Right atrium auricular region (tissue), 2 donors: ENCODE measurements at regions not wholly inside any gene's neighbourhood (a gene's known extent, or its start where the extent isn't known, plus 50 kb on each side); places are given as distances from the start of the nearest gene placed in this dataset.

ENCODE experiments used
- DNase-seq: peaks from one replicate; pipeline ENCODE4 v3.0.0-alpha.2; 2019; ENCODE audit warnings: low spot score
- H3K27ac ChIP-seq, 2 donors: fragments of 200-600 bp; sonication (generic); 1 replicate in 1 of 2; 2 replicates in 1 of 2; pipeline ENCODE4 v1.5.1; 2016 to 2019
- H3K27me3 ChIP-seq, 2 donors: fragments of 200-600 bp; sonication (generic); one replicate each; pipeline versions ENCODE4 v1.5.1 to v1.6.0; 2017 to 2019
- H3K36me3 ChIP-seq: fragments of 200-600 bp; sonication (generic); one replicate; pipeline ENCODE4 v1.5.1; 2016
- H3K4me1 ChIP-seq, 2 donors: fragments of 200-600 bp; sonication (generic); one replicate each; pipeline versions ENCODE4 v1.5.1 to v1.6.0; 2017 to 2019
- H3K4me3 ChIP-seq, 2 donors: fragments of 200-600 bp; sonication (generic); 1 replicate in 1 of 2; 2 replicates in 1 of 2; pipeline ENCODE4 v1.5.1; 2017 to 2019; ENCODE audit warnings: mild to moderate bottlenecking in 1 of 2, moderate library complexity in 1 of 2
- H3K9me3 ChIP-seq, 2 donors: fragments of 200-600 bp; sonication (generic); one replicate each; pipeline ENCODE4 v1.5.1; 2019
- CTCF ChIP-seq, 2 donors: fragments of 200-600 bp; sonication (generic); IDR thresholded peaks; one replicate each; pipeline ENCODE4 v1.5.1; 2019; ENCODE audit warnings: antibody characterized with exemption in 2 of 2

GRCh38 chr5:88661806-88662207, 221.2 kb downstream of the MEF2C start:
- no peak overlapping the region for H3K4me3 ChIP-seq
- no peak overlapping the region for H3K27ac ChIP-seq
- no peak for DNase-seq
- no peaks in the 10 kb centered on the region for H3K9me3 ChIP-seq
- H3K36me3 ChIP-seq, result no peaks in the 10 kb centered on the region
- peaks cover 44 to 52% of the 10 kb centered on the region in 2 donors for H3K27me3 ChIP-seq
- H3K4me1 ChIP-seq, result peaks cover 0 to 15% of the 10 kb centered on the region in 2 donors
- TF ChIP-seq CTCF (IDR thresholded peaks at IDR 0.05), result no peak

DNA sequence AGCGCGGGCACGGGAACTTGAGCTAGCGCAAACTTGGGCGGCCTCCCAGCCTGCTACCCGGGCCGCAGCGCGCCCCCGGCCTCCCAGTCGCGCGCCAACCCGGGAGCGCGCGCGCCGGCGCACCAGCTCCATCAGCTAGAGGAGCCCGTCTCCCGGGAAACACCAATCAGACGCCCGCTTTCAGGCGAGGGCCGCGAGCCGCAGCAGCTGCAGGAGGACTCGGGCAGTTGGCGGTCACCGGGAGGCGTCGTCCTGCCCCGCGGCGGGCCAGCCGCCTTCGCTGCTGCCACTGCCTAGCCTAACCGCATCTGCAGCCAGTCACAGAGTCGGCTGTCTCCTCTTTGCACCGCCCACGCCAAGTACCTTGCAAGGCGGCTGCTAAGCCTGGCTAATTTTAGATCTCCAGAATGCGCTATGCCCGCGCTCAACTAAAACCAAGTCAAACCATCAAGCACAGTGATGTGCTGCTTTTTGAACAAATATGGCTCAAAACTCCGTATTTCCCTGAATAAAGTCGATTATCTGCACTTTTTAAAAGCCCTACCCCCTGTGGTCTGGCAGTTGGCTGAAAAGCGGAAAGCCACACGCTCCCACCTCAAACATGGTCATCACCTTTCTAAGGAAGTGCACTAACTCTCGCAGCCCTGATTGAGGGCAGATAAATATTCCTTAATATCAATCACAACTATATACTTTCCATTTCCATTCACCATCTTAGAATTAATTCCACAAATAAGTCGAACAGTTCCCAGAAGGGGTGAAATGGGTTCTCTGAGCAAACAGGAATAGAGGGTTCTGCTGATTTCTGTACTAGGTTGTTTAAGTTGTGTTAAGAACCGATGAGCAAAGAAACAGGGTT, 221.8 kb downstream of the MEF2C start:
- no peaks in the 10 kb centered on the region for H3K36me3 ChIP-seq
- DNase-seq, result no peak
- H3K9me3 ChIP-seq, result no peaks in the 10 kb centered on the region
- peaks cover 40 to 55% of the 10 kb centered on the region in 2 donors for H3K27me3 ChIP-seq
- TF ChIP-seq CTCF (IDR thresholded peaks at IDR 0.05), result no peak
- peak overlapping the region; percentile 30 to 45 for H3K4me3 ChIP-seq
- no peak overlapping the region for H3K27ac ChIP-seq
- H3K4me1 ChIP-seq, result peaks cover 0 to 12% of the 10 kb centered on the region in 2 donors

DNA sequence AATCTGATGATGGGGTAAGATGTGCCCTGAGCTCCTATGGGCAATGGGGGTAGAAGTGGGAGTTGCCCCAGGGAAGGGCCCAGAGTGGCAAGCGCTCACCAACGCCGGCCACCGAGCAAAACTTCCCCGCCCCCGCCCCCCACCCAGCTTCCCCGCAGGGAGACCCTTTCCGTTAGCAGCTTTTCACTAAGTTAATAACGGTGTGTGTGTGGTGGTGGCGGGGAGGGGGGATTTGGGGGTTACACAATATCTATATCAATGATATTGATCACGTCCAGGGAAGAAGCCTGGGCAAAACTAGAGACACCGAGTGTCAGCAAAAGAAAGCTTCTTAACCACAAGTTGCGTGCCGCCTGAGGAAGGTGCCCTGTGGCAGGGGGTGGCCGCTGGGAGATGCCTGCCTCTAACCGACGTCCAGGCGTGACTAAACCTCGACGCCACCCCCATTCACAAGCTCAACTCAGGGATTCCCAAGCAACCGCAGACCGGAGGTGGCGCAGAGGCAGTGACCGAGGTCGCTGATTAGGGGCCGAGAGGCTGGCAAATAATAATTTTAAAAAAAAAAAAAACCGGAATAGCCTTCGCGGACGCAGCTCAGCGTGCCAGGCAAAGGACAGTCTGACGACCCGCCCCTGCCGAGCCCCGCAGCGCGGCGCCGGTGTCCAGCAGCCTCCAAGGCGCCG, 222.6 kb downstream of the MEF2C start:
- Histone ChIP-seq H3K27me3 (peaks cover 34 to 47% of the 10 kb centered on the region in 2 donors), H3K27ac (no peak overlapping the region), H3K36me3 (no peaks in the 10 kb centered on the region), H3K4me1 (peaks cover 0 to 12% of the 10 kb centered on the region in 2 donors), H3K9me3 (no peaks in the 10 kb centered on the region), H3K4me3 (peak overlapping the region; percentile 30 to 45)
- no peak for TF ChIP-seq CTCF (IDR thresholded peaks at IDR 0.05)
- no peak for DNase-seq

DNA sequence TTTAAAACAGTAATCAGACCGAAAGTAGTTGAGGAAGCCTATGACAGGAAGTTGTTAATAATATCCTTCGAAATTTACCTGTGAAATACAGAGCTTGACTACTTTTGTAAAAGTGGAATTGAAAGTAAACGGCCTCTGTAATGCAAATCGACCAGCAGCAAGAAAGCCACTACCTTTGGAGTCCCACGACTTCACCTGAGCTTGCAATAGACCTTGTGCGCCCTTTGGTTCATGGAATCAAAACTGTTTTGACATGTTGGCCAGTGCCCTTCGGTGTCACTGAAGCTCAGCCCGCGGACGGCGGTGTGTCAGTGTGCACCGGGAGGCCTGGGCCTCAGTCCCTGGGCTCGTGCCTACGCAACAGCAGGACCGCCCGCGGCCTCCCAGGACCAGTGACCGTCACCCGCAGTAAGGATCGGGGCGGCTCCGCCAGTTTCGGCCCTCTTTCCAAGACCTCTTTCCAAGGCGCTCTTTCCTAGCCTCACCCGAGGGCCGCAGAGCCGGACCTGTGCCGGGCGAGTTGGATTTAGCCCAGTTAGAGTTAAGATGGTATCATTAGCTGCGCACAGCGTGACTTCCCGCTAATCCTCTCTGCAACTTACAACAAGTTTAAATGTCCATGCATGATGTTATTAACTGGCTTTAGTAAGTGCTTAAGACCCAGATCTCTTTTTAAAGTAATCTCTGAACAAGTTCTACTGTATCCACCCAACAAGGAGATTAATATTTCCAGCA, 223.3 kb downstream of the MEF2C start:
- H3K4me1 ChIP-seq, result peaks cover 0 to 12% of the 10 kb centered on the region in 2 donors
- no peaks in the 10 kb centered on the region for H3K9me3 ChIP-seq
- H3K27me3 ChIP-seq, result peaks cover 31 to 42% of the 10 kb centered on the region in 2 donors
- H3K27ac ChIP-seq, result no peak overlapping the region
- no peak for TF ChIP-seq CTCF (IDR thresholded peaks at IDR 0.05)
- H3K4me3 ChIP-seq, result no peak overlapping the region
- no peaks in the 10 kb centered on the region for H3K36me3 ChIP-seq
- no peak for DNase-seq

DNA sequence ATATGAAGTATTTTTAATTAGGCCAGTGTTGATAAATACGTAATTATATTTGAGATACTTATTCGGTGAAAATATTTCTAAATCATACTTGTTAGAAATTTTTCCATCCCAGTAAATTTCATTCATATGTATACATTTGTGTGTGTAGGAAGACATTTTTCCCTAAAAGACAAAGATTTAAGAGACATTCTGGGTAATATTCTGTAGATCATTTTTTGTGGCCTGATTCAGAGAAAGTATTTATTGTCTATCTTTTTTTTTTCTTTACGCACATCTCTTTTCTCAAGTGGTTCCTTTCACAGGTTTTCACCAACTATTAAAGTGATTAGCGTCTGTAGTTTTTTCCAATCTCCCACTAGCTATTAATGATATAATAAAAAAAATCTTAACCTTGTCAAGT, 224.1 kb downstream of the MEF2C start:
- peaks cover 27 to 34% of the 10 kb centered on the region in 2 donors for H3K27me3 ChIP-seq
- TF ChIP-seq CTCF (IDR thresholded peaks at IDR 0.05), result no peak

More for the DNA sequence above, 224.1 kb downstream of the MEF2C start:
- no peak for DNase-seq
- H3K4me3 ChIP-seq, result no peak overlapping the region
- H3K4me1 ChIP-seq, result peaks cover 0 to 12% of the 10 kb centered on the region in 2 donors
- H3K27ac ChIP-seq, result no peak overlapping the region
- no peaks in the 10 kb centered on the region for H3K36me3 ChIP-seq
- H3K9me3 ChIP-seq, result no peaks in the 10 kb centered on the region
